Esophagus squamous epithelium (tissue), 5 donors: ENCODE measurements at regions not wholly inside any gene's neighbourhood (a gene's known extent, or its start where the extent isn't known, plus 50 kb on each side); places are given as distances from the start of the nearest gene placed in this dataset.

Experiments used
- DNase-seq: peaks from one replicate; lab custom pipeline; 2025; lab: John Stamatoyannopoulos, UW
- H3K27ac ChIP-seq, 4 donors: fragments of 200-600 bp; sonication (generic); one replicate each; pipeline ENCODE4 v1.5.1; 2016 to 2019; ENCODE audit warnings: mild to moderate bottlenecking in 1 of 4
- H3K27me3 ChIP-seq, 4 donors: fragments of 200-600 bp; sonication (generic); 1 replicate in 3 of 4; 2 replicates in 1 of 4; pipeline versions ENCODE4 v1.5.1 to v1.6.0; 2017 to 2021; ENCODE audit warnings: antibody characterized with exemption in 1 of 4
- H3K36me3 ChIP-seq, 3 donors: fragments of 200-600 bp; sonication (generic); one replicate each; pipeline ENCODE4 v1.5.1; 2016 to 2019
- H3K4me1 ChIP-seq, 3 donors: fragments of 200-600 bp; sonication (generic); one replicate each; pipeline ENCODE4 v1.5.1; 2017 to 2019
- H3K4me3 ChIP-seq, 4 donors: fragments of 200-600 bp; sonication (generic); 1 replicate in 3 of 4; 2 replicates in 1 of 4; pipeline ENCODE4 v1.5.1; 2016 to 2019; ENCODE audit warnings: mild to moderate bottlenecking in 2 of 4, moderate library complexity in 1 of 4
- H3K9me3 ChIP-seq, 3 donors: fragments of 200-600 bp; sonication (generic); one replicate each; pipeline ENCODE4 v1.5.1; 2016 to 2019
- POLR2A ChIP-seq, 4 donors: fragments of 450-650 bp; IDR thresholded peaks; one replicate each; pipeline ENCODE4 v1.6.1; 2017; ENCODE audit warnings: antibody characterized with exemption in 4 of 4, mild to moderate bottlenecking in 4 of 4, moderate library complexity in 3 of 4
- WGBS, 2 donors: methylation state at CpG; one replicate each; pipeline ENCODE4 v1.1.5; 2018; 5-methylcytosine and 5-hydroxymethylcytosine counted together
- intact Hi-C: fragments of 100-400 bp; cut with DNase I; formaldehyde crosslinking; loops from one replicate; pipeline ENCODE4 v1.15.0; 2022
- TF ChIP-seq, protein P1 (sequence below), 6 experiments: fragments of 450-650 bp in 4 of 6; fragments of 200-600 bp in 2 of 6; sonication (generic) in 2 of 6; IDR thresholded peaks; one replicate each; pipeline ENCODE4 v1.5.1; 2016 to 2019; ENCODE audit warnings: antibody characterized with exemption in 6 of 6, mild to moderate bottlenecking in 4 of 6, moderate library complexity in 4 of 6
- donor health status: DM: yes; HTN: yes; CAD: no.

- TF ChIP-seq, protein P1, sequence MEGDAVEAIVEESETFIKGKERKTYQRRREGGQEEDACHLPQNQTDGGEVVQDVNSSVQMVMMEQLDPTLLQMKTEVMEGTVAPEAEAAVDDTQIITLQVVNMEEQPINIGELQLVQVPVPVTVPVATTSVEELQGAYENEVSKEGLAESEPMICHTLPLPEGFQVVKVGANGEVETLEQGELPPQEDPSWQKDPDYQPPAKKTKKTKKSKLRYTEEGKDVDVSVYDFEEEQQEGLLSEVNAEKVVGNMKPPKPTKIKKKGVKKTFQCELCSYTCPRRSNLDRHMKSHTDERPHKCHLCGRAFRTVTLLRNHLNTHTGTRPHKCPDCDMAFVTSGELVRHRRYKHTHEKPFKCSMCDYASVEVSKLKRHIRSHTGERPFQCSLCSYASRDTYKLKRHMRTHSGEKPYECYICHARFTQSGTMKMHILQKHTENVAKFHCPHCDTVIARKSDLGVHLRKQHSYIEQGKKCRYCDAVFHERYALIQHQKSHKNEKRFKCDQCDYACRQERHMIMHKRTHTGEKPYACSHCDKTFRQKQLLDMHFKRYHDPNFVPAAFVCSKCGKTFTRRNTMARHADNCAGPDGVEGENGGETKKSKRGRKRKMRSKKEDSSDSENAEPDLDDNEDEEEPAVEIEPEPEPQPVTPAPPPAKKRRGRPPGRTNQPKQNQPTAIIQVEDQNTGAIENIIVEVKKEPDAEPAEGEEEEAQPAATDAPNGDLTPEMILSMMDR (IDR thresholded peaks at IDR 0.05): no peak
- 33 to 44% methylated on average over 1 of the region's 1 CpG for WGBS, 2 donors
- Histone ChIP-seq H3K27ac (no peak overlapping the region), H3K4me3 (no peak overlapping the region), H3K9me3 (no peaks in the 10 kb centered on the region), H3K27me3 (no peaks in the 10 kb centered on the region), H3K36me3 (no peaks in the 10 kb centered on the region), H3K4me1 (no peaks in the 10 kb centered on the region)
- intact Hi-C loops: no loop called here
- DNase-seq: no peak
Observed at GRCh38 chr14:45467023-45467422, 214.0 kb upstream of the MIS18BP1 start.

- DNase-seq: no peak
- no peaks in the 10 kb centered on the region for H3K36me3 ChIP-seq
- no peaks in the 10 kb centered on the region for H3K27me3 ChIP-seq
- WGBS, 2 donors: 38 to 43% methylated on average over 1 of the region's 1 CpG
- H3K4me3 ChIP-seq: no peak overlapping the region
- H3K9me3 ChIP-seq: no peaks in the 10 kb centered on the region
- TF ChIP-seq POLR2A (IDR thresholded peaks at IDR 0.05): no peak
- TF ChIP-seq, protein P1 (IDR thresholded peaks at IDR 0.05): no peak
- H3K27ac ChIP-seq: no peak overlapping the region
- no peaks in the 10 kb centered on the region for H3K4me1 ChIP-seq
- intact Hi-C loops: no loop called here
Observed at GRCh38 chr14:45434221-45434620, 181.2 kb upstream of the MIS18BP1 start.

DNA sequence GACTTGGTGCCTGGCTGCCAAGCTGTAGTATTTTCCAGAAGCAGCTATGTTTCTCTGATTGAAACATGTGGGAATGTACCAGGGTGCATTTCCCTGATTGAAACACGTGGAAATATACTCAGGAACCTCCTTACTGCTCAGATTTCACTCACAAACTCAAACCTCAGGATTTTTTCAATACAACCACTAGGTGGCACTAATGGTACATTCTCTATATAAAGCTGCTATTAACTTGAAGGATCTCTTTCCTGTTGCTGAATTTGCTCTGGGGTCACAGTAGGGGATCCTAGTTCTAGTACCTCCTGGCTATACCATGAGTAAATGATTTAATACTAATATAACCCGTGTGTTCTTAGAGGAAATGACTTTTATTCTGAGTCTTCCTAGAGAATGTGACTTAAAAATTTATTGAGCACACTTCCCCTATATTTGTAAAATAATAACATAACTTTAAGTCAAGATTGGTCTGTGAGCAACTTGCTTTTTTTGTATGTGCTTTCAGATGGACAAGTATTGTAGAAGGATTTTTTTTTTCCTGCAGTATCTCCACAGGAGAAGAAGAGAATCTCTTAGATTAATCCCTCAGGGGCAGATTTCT, 173.8 kb upstream of the MIS18BP1 start:
- intact Hi-C loops: no loop called here
- no peaks in the 10 kb centered on the region for H3K36me3 ChIP-seq
- H3K4me3 ChIP-seq: no peak overlapping the region
- no peaks in the 10 kb centered on the region for H3K27me3 ChIP-seq
- no peak overlapping the region for H3K27ac ChIP-seq
- TF ChIP-seq, protein P1 (IDR thresholded peaks at IDR 0.05): peak; percentile 15 to 65 (median 38)
- TF ChIP-seq POLR2A (IDR thresholded peaks at IDR 0.05): no peak
- WGBS, 2 donors: 0 to 3% methylated on average over 2 of the region's 2 CpGs
- H3K4me1 ChIP-seq: no peaks in the 10 kb centered on the region
- no peaks in the 10 kb centered on the region for H3K9me3 ChIP-seq
- no peak for DNase-seq

DNA sequence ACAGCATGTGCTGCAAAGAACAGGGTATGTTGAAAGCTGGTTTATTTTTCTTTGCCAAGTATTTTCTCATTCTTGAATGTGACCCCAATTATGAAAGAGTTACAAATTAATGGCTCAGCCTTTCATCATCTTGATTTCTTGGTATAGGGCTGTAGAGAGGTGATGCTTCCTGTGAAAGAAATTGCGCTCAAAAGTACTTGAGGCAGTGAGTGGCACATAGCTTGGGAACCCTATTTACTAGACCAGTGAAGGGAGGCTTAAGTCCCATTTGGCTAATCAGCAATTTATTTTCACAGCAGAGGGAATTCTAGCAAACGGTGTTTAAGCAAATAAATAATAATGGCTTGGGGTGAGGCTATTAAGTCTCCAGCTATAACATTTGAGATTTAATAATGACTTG, 153.9 kb upstream of the MIS18BP1 start:
- no peaks in the 10 kb centered on the region for H3K27me3 ChIP-seq

DNA sequence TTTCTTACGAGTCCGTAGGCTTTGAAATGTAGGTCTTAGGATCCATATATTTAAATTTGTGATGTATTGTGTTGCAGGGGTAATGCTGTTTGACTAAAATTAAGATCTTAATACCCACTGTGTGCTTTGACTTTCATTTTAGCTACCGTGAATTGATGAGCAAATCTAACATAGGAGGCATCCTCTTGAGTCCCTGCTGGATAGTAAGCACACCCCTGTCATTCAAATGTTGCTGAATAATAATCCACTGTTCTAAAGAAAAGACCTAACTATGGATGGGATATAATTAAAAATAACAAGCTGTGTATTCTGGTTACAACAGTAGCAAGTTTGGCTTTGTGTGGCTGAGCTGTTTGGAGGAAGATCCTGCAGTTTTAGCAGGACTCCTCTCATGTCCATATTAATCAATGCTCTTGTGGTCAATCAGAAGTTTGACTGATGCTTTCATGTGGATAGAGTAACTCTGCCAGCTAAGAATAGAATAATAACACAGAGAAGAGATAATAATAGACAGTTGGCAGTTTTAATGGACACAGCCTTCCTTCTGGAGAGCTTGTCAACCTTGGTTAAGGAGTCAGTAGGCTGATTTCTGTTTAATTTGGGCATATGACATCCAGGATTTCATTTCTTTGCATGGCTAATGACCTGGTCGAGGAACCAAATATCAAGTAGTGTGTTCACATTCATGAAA, 148.1 kb upstream of the MIS18BP1 start:
- H3K27ac ChIP-seq: no peak overlapping the region
- H3K4me1 ChIP-seq: no peaks in the 10 kb centered on the region
- H3K27me3 ChIP-seq: no peaks in the 10 kb centered on the region
- H3K9me3 ChIP-seq: no peaks in the 10 kb centered on the region
- no peak for DNase-seq
- H3K36me3 ChIP-seq: no peaks in the 10 kb centered on the region
- TF ChIP-seq, protein P1 (IDR thresholded peaks at IDR 0.05): no peak
- TF ChIP-seq POLR2A (IDR thresholded peaks at IDR 0.05): no peak
- 27 to 49% methylated on average over 4 of the region's 4 CpGs for WGBS, 2 donors
- intact Hi-C loops: no loop called here
- H3K4me3 ChIP-seq: no peak overlapping the region

More for the DNA sequence above, 153.9 kb upstream of the MIS18BP1 start:
- Histone ChIP-seq H3K27ac (no peak overlapping the region), H3K9me3 (no peaks in the 10 kb centered on the region), H3K36me3 (no peaks in the 10 kb centered on the region), H3K4me1 (no peaks in the 10 kb centered on the region), H3K4me3 (no peak overlapping the region)
- intact Hi-C loops: no loop called here
- DNase-seq: no peak
- no peak for TF ChIP-seq POLR2A (IDR thresholded peaks at IDR 0.05)
- TF ChIP-seq, protein P1 (IDR thresholded peaks at IDR 0.05): no peak
- WGBS, 2 donors: 54 to 67% methylated on average over 2 of the region's 2 CpGs
